ENCODE measurements at regions not wholly inside any gene's neighbourhood (a gene's known extent, or its start where the extent isn't known, plus 50 kb on each side); places are given as distances from the start of the nearest gene placed in this dataset.

DNA sequence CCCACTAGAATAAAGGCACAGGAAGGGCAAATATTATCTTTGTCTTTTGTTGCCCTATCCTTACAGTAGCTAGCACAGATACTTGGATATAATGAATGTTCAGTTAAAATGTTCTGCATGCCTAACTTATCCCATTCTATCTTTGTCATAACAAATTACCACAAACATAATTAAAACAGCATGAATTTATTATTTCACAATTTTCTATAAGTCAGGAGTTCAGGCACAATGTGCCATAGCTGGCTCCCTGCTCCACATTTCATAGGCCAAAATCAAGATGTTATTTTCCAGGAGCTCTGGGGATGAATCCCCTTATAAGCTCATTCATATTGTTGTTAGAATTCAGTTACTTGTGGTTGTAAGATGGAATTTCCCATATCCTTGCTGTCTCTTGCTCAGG, 975.5 kb downstream of the IGSF11 start:
- H3K27me3 ChIP-seq (ENCODE audit: control insufficient read depth in 1 of 2, insufficient read depth in 2 of 2, low read length in 2 of 2): no peaks in the 10 kb centered on the region
- H3K9ac ChIP-seq (ENCODE audit: low read depth in 1 of 2, low read length in 2 of 2): no peak overlapping the region
- H3K27ac ChIP-seq (ENCODE audit: low read depth, low read length): no peak overlapping the region
- no peaks in the 10 kb centered on the region for H3K4me1 ChIP-seq (ENCODE audit: control insufficient read depth in 1 of 2, insufficient read depth in 2 of 2, low read length in 2 of 2)
- peaks cover 0 to 2% of the 10 kb centered on the region in 2 donors for H3K9me3 ChIP-seq (ENCODE audit: control insufficient read depth in 1 of 2, low read length in 2 of 2)
- H3K36me3 ChIP-seq (ENCODE audit: control insufficient read depth in 1 of 2, insufficient read depth in 2 of 2, low read length in 2 of 2): no peaks in the 10 kb centered on the region
- no peak overlapping the region for H3K4me3 ChIP-seq (ENCODE audit: low read depth in 1 of 2, low read length in 2 of 2)

DNA sequence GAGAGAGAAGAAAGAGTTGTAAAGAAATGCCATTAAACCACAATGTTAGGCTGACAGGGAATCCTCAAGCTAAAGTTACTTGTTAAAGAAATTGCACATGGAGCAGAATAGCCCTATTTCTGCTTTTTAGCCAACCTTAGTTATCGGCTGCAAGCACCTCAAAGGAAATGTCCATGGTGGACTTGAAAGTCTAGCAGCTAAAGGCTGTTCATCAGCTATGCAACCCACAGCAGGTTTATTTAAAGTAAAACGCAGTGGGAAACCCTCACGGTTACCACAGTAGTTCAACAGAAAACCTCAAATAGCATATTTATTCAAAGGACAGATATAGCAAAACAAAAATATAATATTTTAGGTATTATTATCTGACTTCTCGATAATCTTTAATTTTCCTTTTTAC, 967.2 kb downstream of the IGSF11 start:
- Histone ChIP-seq H3K27ac (ENCODE audit: low read depth, low read length) (no peak overlapping the region), H3K9ac (ENCODE audit: low read depth in 1 of 2, low read length in 2 of 2) (no peak overlapping the region), H3K9me3 (ENCODE audit: control insufficient read depth in 1 of 2, low read length in 2 of 2) (no peaks in the 10 kb centered on the region), H3K27me3 (ENCODE audit: control insufficient read depth in 1 of 2, insufficient read depth in 2 of 2, low read length in 2 of 2) (no peaks in the 10 kb centered on the region), H3K36me3 (ENCODE audit: control insufficient read depth in 1 of 2, insufficient read depth in 2 of 2, low read length in 2 of 2) (no peaks in the 10 kb centered on the region), H3K4me1 (ENCODE audit: control insufficient read depth in 1 of 2, insufficient read depth in 2 of 2, low read length in 2 of 2) (no peaks in the 10 kb centered on the region), H3K4me3 (ENCODE audit: low read depth in 1 of 2, low read length in 2 of 2) (no peak overlapping the region)

DNA sequence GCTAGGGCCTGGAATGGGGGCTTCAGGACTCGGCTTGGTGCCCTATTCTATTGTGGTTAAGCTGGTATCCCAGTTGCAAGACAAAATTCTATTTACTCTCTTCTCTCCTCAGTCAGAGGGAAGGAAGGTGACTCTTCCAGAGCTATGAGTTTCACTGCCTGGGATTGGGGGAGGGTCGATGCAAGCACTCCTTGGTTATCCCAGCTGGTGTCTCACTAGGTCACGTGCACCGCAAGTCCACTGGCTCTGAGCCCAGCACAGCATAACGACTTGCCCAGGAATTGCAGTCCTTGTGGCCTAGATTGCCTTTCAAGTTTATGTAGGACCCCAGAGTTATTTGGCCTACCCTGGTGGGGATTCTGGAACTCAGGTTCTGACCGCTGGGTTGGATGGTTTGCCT, 958.8 kb downstream of the IGSF11 start:
- no peaks in the 10 kb centered on the region for H3K4me1 ChIP-seq (ENCODE audit: control insufficient read depth in 1 of 2, insufficient read depth in 2 of 2, low read length in 2 of 2)
- no peaks in the 10 kb centered on the region for H3K36me3 ChIP-seq (ENCODE audit: control insufficient read depth in 1 of 2, insufficient read depth in 2 of 2, low read length in 2 of 2)
- H3K27ac ChIP-seq (ENCODE audit: low read depth, low read length): no peak overlapping the region
- no peak overlapping the region for H3K4me3 ChIP-seq (ENCODE audit: low read depth in 1 of 2, low read length in 2 of 2)
- H3K27me3 ChIP-seq (ENCODE audit: control insufficient read depth in 1 of 2, insufficient read depth in 2 of 2, low read length in 2 of 2): no peaks in the 10 kb centered on the region
- H3K9me3 ChIP-seq (ENCODE audit: control insufficient read depth in 1 of 2, low read length in 2 of 2): peaks cover 0 to 19% of the 10 kb centered on the region in 2 donors
- H3K9ac ChIP-seq (ENCODE audit: low read depth in 1 of 2, low read length in 2 of 2): no peak overlapping the region

DNA sequence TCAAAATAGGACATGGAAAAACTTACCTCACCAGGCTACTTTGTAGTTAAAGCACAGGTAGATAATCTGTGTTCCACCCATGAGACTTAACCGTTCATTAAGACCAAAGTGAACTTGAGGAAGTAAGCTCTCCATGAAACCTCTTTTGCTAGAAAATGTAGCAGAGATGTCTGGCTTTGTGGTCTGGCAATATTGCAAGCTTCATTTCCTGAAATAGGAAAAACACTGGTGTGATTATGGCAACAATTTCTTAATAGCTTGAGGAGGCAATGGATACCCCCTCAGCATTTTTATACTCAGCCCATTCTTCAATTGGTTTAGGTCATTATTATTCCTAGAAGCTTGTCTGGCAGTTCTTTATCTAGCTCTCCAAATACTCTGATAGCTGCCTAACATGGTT, 957.3 kb downstream of the IGSF11 start:
- Histone ChIP-seq H3K27me3 (ENCODE audit: control insufficient read depth in 1 of 2, insufficient read depth in 2 of 2, low read length in 2 of 2) (no peaks in the 10 kb centered on the region), H3K9me3 (ENCODE audit: control insufficient read depth in 1 of 2, low read length in 2 of 2) (peaks cover 0 to 19% of the 10 kb centered on the region in 2 donors), H3K27ac (ENCODE audit: low read depth, low read length) (no peak overlapping the region), H3K36me3 (ENCODE audit: control insufficient read depth in 1 of 2, insufficient read depth in 2 of 2, low read length in 2 of 2) (no peaks in the 10 kb centered on the region), H3K4me1 (ENCODE audit: control insufficient read depth in 1 of 2, insufficient read depth in 2 of 2, low read length in 2 of 2) (no peaks in the 10 kb centered on the region), H3K4me3 (ENCODE audit: low read depth in 1 of 2, low read length in 2 of 2) (no peak overlapping the region), H3K9ac (ENCODE audit: low read depth in 1 of 2, low read length in 2 of 2) (no peak overlapping the region)

DNA sequence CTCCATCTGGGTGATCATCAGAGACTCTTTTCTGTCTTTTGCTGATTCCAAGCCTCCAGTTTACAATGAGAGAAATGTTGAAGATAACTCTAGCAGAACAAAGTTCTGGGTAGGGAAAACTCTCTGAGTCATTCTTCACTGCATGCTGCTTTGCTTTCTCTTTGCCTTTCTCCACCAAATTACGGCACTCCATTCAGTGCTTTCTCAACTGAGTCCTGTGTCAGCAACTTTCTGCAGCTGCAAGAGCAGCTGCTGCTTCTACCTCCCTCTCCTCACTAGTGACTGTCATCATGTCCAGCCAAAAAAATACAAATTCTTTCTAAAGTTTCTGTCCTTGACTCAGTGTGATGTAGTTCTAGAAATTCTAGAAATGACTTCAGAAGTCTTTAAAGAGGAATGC, 953.8 kb downstream of the IGSF11 start:
- H3K4me1 ChIP-seq (ENCODE audit: control insufficient read depth in 1 of 2, insufficient read depth in 2 of 2, low read length in 2 of 2): no peaks in the 10 kb centered on the region
- H3K9ac ChIP-seq (ENCODE audit: low read depth in 1 of 2, low read length in 2 of 2): no peak overlapping the region
- no peaks in the 10 kb centered on the region for H3K36me3 ChIP-seq (ENCODE audit: control insufficient read depth in 1 of 2, insufficient read depth in 2 of 2, low read length in 2 of 2)

DNA sequence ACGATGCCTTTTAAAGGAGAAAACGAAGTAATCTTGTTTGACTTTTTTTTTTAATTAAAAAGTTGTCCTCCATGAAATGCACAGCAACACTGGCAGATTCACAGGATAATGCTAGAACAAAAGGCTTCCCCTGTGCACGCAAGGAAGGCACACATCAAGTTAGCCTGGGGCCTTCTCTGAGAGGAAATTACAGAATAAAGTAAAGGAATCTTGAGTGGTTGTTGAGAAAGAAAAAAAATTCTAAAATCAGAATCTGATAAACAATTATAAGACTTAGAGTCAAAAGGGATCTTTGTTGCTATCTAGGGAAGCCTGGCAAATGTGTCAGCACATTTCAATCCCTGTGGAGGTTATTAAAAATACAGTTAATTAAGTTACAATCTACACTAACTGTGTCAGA, 946.0 kb downstream of the IGSF11 start:
- Histone ChIP-seq H3K36me3 (ENCODE audit: control insufficient read depth in 1 of 2, insufficient read depth in 2 of 2, low read length in 2 of 2) (no peaks in the 10 kb centered on the region), H3K9ac (ENCODE audit: low read depth in 1 of 2, low read length in 2 of 2) (no peak overlapping the region), H3K27me3 (ENCODE audit: control insufficient read depth in 1 of 2, insufficient read depth in 2 of 2, low read length in 2 of 2) (no peaks in the 10 kb centered on the region), H3K27ac (ENCODE audit: low read depth, low read length) (no peak overlapping the region), H3K9me3 (ENCODE audit: control insufficient read depth in 1 of 2, low read length in 2 of 2) (peaks cover 12 to 27% of the 10 kb centered on the region in 2 donors), H3K4me3 (ENCODE audit: low read depth in 1 of 2, low read length in 2 of 2) (no peak overlapping the region), H3K4me1 (ENCODE audit: control insufficient read depth in 1 of 2, insufficient read depth in 2 of 2, low read length in 2 of 2) (no peaks in the 10 kb centered on the region)

More for the DNA sequence above, 953.8 kb downstream of the IGSF11 start:
- Histone ChIP-seq H3K4me3 (ENCODE audit: low read depth in 1 of 2, low read length in 2 of 2) (no peak overlapping the region), H3K27me3 (ENCODE audit: control insufficient read depth in 1 of 2, insufficient read depth in 2 of 2, low read length in 2 of 2) (no peaks in the 10 kb centered on the region), H3K27ac (ENCODE audit: low read depth, low read length) (no peak overlapping the region), H3K9me3 (ENCODE audit: control insufficient read depth in 1 of 2, low read length in 2 of 2) (peaks cover 4 to 5% of the 10 kb centered on the region in 2 donors)

DNA sequence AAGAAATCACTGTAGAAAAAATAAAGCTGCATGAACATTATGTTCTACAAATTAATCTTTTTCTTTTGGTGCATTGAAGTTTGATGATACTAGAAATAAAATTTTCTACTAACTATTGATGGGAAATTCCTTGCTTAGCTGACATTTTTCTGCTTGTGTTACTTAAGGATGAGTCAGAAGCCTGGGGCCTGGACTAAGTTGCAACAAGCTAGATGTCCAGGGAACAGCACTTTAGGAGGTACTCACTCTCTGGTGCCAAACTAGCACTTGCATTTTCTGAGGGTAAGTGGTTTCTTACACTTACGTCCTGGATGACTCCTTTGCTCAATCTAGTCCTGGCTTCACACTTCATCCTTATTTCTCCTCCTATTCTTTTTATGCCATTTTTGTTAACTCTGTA, 945.1 kb downstream of the IGSF11 start:
- H3K4me1 ChIP-seq (ENCODE audit: control insufficient read depth in 1 of 2, insufficient read depth in 2 of 2, low read length in 2 of 2): no peaks in the 10 kb centered on the region
- H3K4me3 ChIP-seq (ENCODE audit: low read depth in 1 of 2, low read length in 2 of 2): no peak overlapping the region
- H3K36me3 ChIP-seq (ENCODE audit: control insufficient read depth in 1 of 2, insufficient read depth in 2 of 2, low read length in 2 of 2): no peaks in the 10 kb centered on the region
- peaks cover 16 to 35% of the 10 kb centered on the region in 2 donors for H3K9me3 ChIP-seq (ENCODE audit: control insufficient read depth in 1 of 2, low read length in 2 of 2)
- no peak overlapping the region for H3K9ac ChIP-seq (ENCODE audit: low read depth in 1 of 2, low read length in 2 of 2)
- H3K27me3 ChIP-seq (ENCODE audit: control insufficient read depth in 1 of 2, insufficient read depth in 2 of 2, low read length in 2 of 2): no peaks in the 10 kb centered on the region
- H3K27ac ChIP-seq (ENCODE audit: low read depth, low read length): no peak overlapping the region

DNA sequence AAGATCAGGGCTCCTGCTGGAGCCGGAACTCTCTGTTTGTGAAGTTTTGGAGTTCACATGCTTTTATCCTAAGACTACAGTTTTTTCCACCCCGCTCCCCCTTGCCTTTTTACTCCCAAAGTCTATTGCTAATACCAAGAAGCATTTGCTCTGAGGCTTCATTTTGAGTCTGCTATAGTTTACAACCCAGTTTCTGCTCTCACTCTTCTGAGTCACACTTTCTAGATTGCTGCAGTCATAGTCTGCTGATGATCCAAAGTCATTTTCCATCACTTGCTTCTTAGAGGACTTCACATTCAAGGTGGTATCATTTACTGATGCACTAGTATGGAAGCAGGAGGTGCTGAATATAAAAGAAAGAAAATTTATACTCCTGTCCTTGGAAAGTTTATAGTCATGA, 937.4 kb downstream of the IGSF11 start:
- no peaks in the 10 kb centered on the region for H3K36me3 ChIP-seq (ENCODE audit: control insufficient read depth in 1 of 2, insufficient read depth in 2 of 2, low read length in 2 of 2)
- H3K4me3 ChIP-seq (ENCODE audit: low read depth in 1 of 2, low read length in 2 of 2): no peak overlapping the region
- no peaks in the 10 kb centered on the region for H3K4me1 ChIP-seq (ENCODE audit: control insufficient read depth in 1 of 2, insufficient read depth in 2 of 2, low read length in 2 of 2)
- H3K27me3 ChIP-seq (ENCODE audit: control insufficient read depth in 1 of 2, insufficient read depth in 2 of 2, low read length in 2 of 2): no peaks in the 10 kb centered on the region
- no peak overlapping the region for H3K9ac ChIP-seq (ENCODE audit: low read depth in 1 of 2, low read length in 2 of 2)
- no peak overlapping the region for H3K27ac ChIP-seq (ENCODE audit: low read depth, low read length)
- peaks cover 14 to 31% of the 10 kb centered on the region in 2 donors for H3K9me3 ChIP-seq (ENCODE audit: control insufficient read depth in 1 of 2, low read length in 2 of 2)

DNA sequence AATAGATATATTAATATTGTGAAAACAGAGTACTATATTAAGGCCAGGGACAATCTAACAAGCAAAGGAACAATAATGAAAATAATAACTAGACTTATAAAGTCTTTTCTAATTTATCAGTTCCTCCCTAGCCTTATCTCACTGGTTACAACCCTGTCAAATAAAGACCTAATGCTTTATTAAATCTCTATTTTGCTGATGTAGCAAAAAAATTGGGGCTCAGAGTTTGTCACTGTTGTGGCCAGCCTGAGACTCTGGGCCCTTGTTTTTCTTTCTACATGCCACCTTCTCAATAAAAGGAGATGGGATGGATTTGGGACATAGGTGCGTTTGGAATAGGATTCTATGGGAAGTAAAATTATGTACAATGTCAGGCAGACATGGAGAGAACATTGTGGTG, 937.0 kb downstream of the IGSF11 start:
- Histone ChIP-seq H3K36me3 (ENCODE audit: control insufficient read depth in 1 of 2, insufficient read depth in 2 of 2, low read length in 2 of 2) (no peaks in the 10 kb centered on the region), H3K27ac (ENCODE audit: low read depth, low read length) (no peak overlapping the region), H3K4me3 (ENCODE audit: low read depth in 1 of 2, low read length in 2 of 2) (no peak overlapping the region), H3K9me3 (ENCODE audit: control insufficient read depth in 1 of 2, low read length in 2 of 2) (peaks cover 14 to 27% of the 10 kb centered on the region in 2 donors), H3K27me3 (ENCODE audit: control insufficient read depth in 1 of 2, insufficient read depth in 2 of 2, low read length in 2 of 2) (no peaks in the 10 kb centered on the region), H3K4me1 (ENCODE audit: control insufficient read depth in 1 of 2, insufficient read depth in 2 of 2, low read length in 2 of 2) (no peaks in the 10 kb centered on the region), H3K9ac (ENCODE audit: low read depth in 1 of 2, low read length in 2 of 2) (no peak overlapping the region)

DNA sequence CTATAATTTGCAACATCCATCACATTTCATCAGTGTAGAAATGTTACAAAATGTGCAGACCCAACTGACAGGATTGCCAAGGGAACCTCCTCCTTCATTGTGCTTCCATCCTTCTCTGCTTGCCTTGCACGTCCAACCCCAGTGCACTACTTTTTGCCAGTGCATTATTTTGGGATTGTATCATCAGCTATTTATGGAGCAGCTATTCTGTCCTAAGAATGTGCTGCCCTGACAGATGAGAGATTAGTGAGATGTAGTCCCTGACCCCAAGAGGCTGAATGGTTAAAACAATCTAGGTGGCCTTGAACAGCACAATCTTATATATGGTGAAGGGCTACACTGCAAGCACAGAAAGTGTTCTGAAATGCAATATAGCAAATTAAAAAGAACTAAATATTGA, 935.8 kb downstream of the IGSF11 start:
- no peaks in the 10 kb centered on the region for H3K4me1 ChIP-seq (ENCODE audit: control insufficient read depth in 1 of 2, insufficient read depth in 2 of 2, low read length in 2 of 2)
- peaks cover 6 to 15% of the 10 kb centered on the region in 2 donors for H3K9me3 ChIP-seq (ENCODE audit: control insufficient read depth in 1 of 2, low read length in 2 of 2)
- no peak overlapping the region for H3K9ac ChIP-seq (ENCODE audit: low read depth in 1 of 2, low read length in 2 of 2)
- no peak overlapping the region for H3K27ac ChIP-seq (ENCODE audit: low read depth, low read length)
- no peak overlapping the region for H3K4me3 ChIP-seq (ENCODE audit: low read depth in 1 of 2, low read length in 2 of 2)
- H3K36me3 ChIP-seq (ENCODE audit: control insufficient read depth in 1 of 2, insufficient read depth in 2 of 2, low read length in 2 of 2): no peaks in the 10 kb centered on the region
- H3K27me3 ChIP-seq (ENCODE audit: control insufficient read depth in 1 of 2, insufficient read depth in 2 of 2, low read length in 2 of 2): no peaks in the 10 kb centered on the region

DNA sequence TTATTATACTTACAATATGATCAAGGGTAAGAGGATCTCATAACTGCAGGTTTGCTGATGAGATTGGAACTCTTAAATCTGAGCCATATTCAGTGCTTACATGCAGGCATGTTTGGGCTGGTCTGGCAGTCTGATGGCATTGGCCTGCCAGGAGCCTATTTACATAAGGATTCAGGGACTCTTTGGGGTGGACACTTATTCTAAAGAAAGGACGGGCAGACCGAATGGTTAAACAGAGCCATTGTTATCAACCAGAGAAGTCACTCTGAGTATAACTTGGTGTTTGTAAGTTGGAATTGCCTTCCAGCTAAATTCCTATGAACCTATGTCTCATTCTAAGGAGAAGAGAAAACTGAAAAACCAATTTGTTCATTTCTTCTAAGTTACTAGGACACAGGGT, 932.8 kb downstream of the IGSF11 start:
- Histone ChIP-seq H3K27ac (ENCODE audit: low read depth, low read length) (no peak overlapping the region), H3K4me1 (ENCODE audit: control insufficient read depth in 1 of 2, insufficient read depth in 2 of 2, low read length in 2 of 2) (no peaks in the 10 kb centered on the region), H3K9me3 (ENCODE audit: control insufficient read depth in 1 of 2, low read length in 2 of 2) (peaks cover 0 to 4% of the 10 kb centered on the region in 2 donors), H3K4me3 (ENCODE audit: low read depth in 1 of 2, low read length in 2 of 2) (no peak overlapping the region), H3K27me3 (ENCODE audit: control insufficient read depth in 1 of 2, insufficient read depth in 2 of 2, low read length in 2 of 2) (no peaks in the 10 kb centered on the region), H3K9ac (ENCODE audit: low read depth in 1 of 2, low read length in 2 of 2) (no peak overlapping the region), H3K36me3 (ENCODE audit: control insufficient read depth in 1 of 2, insufficient read depth in 2 of 2, low read length in 2 of 2) (no peaks in the 10 kb centered on the region)
